GM10266 (cell line): ENCODE measurements at regions not wholly inside any gene's neighbourhood (a gene's known extent, or its start where the extent isn't known, plus 50 kb on each side); places are given as distances from the start of the nearest gene placed in this dataset.
A peak's percentile ranks its signal among the peaks of the same experiment; 100 is the strongest.
"Not testable (repeated sequence)": the region's sequence is repeated elsewhere in the genome, so short reads cannot be mapped to it uniquely, and the experiment has no call there.

Source experiments
- DNase-seq: peaks from one replicate; pipeline ENCODE4 v3.0.0; 2012; ENCODE audit errors: extremely low spot score
- CTCF ChIP-seq: IDR thresholded peaks from 2 replicates; pipeline ENCODE4 v1.5.1; 2012; ENCODE audit warnings: mild to moderate bottlenecking, low read depth; ENCODE audit not compliant: control insufficient read depth, insufficient read depth; ENCODE audit errors: missing control alignments

GRCh38 chr5:18736051-18736398 lies 1101.8 kb downstream of the TAF11L14 start:
- TF ChIP-seq CTCF = no peak
- DNase-seq = no peak

GRCh38 chr5:18736736-18737135 lies 1102.5 kb downstream of the TAF11L14 start:
- not testable (repeated sequence) for DNase-seq

GRCh38 chr5:18740301-18740700 lies 1106.0 kb downstream of the TAF11L14 start:
- TF ChIP-seq CTCF = no peak

GRCh38 chr5:18742830-18743229 lies 1108.6 kb downstream of the TAF11L14 start:
- DNase-seq = no peak

More at GRCh38 chr5:18740301-18740700, 1106.0 kb downstream of the TAF11L14 start:
- no peak for DNase-seq

GRCh38 chr5:18744441-18744840 lies 1110.2 kb downstream of the TAF11L14 start:
- DNase-seq = no peak
- no peak for TF ChIP-seq CTCF

More at GRCh38 chr5:18742830-18743229, 1108.6 kb downstream of the TAF11L14 start:
- no peak for TF ChIP-seq CTCF

- no peak for TF ChIP-seq CTCF
- DNase-seq = no peak
Measured at GRCh38 chr5:18745042-18745987, 1111.1 kb downstream of the TAF11L14 start.

- no peak for TF ChIP-seq CTCF
- peak; percentile 38 for DNase-seq
Measured at GRCh38 chr5:18745988-18746615, 1111.8 kb downstream of the TAF11L14 start.
